Prostate gland (tissue), 2 donors: ENCODE measurements at regions not wholly inside any gene's neighbourhood (a gene's known extent, or its start where the extent isn't known, plus 50 kb on each side); places are given as distances from the start of the nearest gene placed in this dataset.

ENCODE experiments used
- POLR2A ChIP-seq: fragments of 450-650 bp; IDR thresholded peaks from one replicate; pipeline ENCODE4 v1.6.1; 2016; ENCODE audit warnings: antibody characterized with exemption, mild to moderate bottlenecking
- POLR2AphosphoS5 ChIP-seq: sonication (generic); formaldehyde crosslinking; IDR thresholded peaks from one replicate; pipeline ENCODE4 v1.6.1; 2017; ENCODE audit warnings: antibody characterized with exemption
- TF ChIP-seq, protein P1 (sequence below), 4 experiments: fragments of 200-600 bp in 2 of 4; fragments of 450-650 bp in 2 of 4; sonication (generic) in 2 of 4; IDR thresholded peaks; 1 replicate in 3 of 4; 2 replicates in 1 of 4; pipeline ENCODE4 v1.5.1; 2016 to 2019; ENCODE audit warnings: antibody characterized with exemption in 4 of 4, mild to moderate bottlenecking in 2 of 4, moderate library complexity in 2 of 4

DNA sequence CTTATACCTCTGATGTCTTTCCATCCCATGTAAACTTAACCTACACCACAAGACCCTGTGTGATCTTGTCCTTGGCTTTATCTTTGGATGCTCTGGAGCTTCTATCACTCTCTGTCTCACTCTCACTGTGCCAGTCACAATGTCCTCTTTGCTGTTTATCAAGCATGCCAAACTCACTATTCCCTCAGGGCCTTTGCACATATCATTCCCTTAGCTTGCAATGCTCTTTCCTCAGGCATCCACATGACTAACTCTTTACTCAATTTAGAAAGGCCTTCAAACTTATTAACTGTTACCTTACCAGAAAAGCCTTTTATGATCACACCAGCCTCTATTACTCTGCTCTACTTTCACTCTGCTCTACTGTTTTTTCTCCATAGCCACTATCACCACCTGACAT is 354.1 kb downstream of the RFC3 start:
- TF ChIP-seq, protein P1, sequence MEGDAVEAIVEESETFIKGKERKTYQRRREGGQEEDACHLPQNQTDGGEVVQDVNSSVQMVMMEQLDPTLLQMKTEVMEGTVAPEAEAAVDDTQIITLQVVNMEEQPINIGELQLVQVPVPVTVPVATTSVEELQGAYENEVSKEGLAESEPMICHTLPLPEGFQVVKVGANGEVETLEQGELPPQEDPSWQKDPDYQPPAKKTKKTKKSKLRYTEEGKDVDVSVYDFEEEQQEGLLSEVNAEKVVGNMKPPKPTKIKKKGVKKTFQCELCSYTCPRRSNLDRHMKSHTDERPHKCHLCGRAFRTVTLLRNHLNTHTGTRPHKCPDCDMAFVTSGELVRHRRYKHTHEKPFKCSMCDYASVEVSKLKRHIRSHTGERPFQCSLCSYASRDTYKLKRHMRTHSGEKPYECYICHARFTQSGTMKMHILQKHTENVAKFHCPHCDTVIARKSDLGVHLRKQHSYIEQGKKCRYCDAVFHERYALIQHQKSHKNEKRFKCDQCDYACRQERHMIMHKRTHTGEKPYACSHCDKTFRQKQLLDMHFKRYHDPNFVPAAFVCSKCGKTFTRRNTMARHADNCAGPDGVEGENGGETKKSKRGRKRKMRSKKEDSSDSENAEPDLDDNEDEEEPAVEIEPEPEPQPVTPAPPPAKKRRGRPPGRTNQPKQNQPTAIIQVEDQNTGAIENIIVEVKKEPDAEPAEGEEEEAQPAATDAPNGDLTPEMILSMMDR (IDR thresholded peaks at IDR 0.05) = no peak
- TF ChIP-seq POLR2AphosphoS5 (no peak), POLR2A (no peak)
